Daoy (cell line): ENCODE measurements at regions not wholly inside any gene's neighbourhood (a gene's known extent, or its start where the extent isn't known, plus 50 kb on each side); places are given as distances from the start of the nearest gene placed in this dataset.
"Not testable (repeated sequence)": the region's sequence is repeated elsewhere in the genome, so short reads cannot be mapped to it uniquely, and the experiment has no call there.

Source experiments
- DNase-seq: peaks from one replicate; pipeline ENCODE4 v3.0.0-alpha.2; 2015; ENCODE audit warnings: low read depth

DNA sequence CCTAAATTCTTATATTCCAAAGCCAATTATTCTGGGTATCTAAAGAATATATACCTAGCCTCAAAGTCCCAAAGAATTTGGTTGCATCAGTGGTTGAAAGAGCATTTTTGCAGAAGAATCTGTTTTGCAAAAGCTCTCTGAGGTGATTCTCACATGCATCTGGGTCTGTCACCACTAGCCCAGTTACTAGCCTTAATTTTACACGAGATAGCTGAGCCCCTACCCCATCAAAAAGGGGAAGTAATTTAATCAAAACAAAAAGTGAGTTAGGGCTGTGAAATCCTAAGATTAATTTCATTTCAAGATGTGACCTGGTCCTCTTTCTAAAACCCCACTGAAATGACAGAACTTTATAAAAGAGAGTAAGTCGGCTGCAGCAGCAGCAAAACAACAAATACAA, 53.7 kb upstream of the ZSCAN2 start:
- not testable (repeated sequence) for DNase-seq

DNA sequence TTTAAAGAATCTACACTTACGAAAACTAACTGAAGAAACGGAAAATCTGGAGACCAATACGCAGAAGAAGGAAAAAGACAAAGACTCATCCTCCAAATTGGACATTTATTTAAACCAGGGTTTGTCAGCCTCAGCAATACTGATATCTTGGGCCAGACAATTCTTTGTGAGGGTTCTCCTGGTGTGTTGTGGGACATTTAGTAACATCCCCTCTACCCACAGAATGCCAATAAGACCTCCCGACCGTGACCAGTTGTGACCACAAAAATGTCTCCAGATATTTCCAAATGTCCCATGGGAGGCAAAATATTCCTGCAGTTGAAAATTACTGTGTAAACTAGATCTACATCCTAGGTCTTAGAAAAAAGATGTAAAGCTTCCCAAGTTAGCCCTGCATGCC, 50.3 kb upstream of the ZSCAN2 start:
- peak; percentile 15 for DNase-seq
